NT2/D1 (cell line): ENCODE measurements at regions not wholly inside any gene's neighbourhood (a gene's known extent, or its start where the extent isn't known, plus 50 kb on each side); places are given as distances from the start of the nearest gene placed in this dataset.

ENCODE experiments used
- YY1 ChIP-seq: IDR thresholded peaks from 2 replicates; pipeline ENCODE4 v1.6.1; 2011; ENCODE audit not compliant: insufficient read length, insufficient read depth
- ZNF274 ChIP-seq: IDR thresholded peaks from 2 replicates; pipeline ENCODE4 v1.6.1; 2011; ENCODE audit warnings: mild to moderate bottlenecking, low read depth, low read length

DNA sequence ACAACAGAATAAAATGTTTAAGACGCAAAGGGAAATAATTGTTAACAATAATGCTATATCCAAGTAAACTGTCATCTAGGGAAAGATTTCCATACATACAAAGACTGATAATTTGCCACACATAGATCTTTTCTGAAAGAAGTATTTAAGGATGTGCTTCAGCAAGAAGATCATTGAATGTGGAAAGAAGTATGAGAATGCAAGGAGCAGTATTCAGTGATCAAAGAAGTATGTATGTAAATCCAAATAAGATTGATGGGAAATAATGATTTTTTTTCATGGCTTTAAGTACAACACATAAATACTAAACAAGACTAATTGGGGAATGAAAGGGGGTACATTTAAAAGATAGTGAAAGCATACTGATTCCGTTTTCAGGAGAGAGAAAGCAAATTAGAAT, 410.4 kb upstream of the HS6ST1 start:
- no peak for TF ChIP-seq YY1
- TF ChIP-seq ZNF274: no peak
